DMS 273 treated with DMSO at 0.1 percent for 48 hours (cell line): ENCODE measurements at regions not wholly inside any gene's neighbourhood (a gene's known extent, or its start where the extent isn't known, plus 50 kb on each side); places are given as distances from the start of the nearest gene placed in this dataset.

Experiments used
- DNase-seq: peaks from one replicate; lab custom pipeline; 2025; lab: John Stamatoyannopoulos, UW

DNA sequence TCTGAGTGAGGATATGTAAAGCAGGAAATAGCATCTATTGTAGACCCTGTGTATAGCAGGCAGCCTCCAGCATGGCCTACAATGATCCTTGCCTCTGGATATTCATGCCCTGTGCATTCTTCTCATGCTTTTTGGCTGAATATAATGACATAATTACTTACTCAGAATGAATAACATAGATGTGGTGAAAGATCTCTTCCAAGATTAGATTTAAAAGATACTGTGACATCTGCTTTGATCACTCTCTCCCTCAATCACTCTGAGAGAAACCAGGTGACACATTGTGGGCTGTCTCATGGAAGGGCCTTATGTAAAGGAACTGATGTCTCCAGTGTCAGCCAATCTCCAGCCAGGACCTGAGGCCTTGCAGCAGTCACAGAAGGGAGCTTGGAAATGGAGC is 376.7 kb downstream of the DNAH5 start:
- DNase-seq = no peak

- DNase-seq = no peak
Measured at GRCh38 chr5:13566871-13567339, 377.6 kb downstream of the DNAH5 start.

GRCh38 chr5:13558408-13558807 is 386.1 kb downstream of the DNAH5 start:
- no peak for DNase-seq

DNA sequence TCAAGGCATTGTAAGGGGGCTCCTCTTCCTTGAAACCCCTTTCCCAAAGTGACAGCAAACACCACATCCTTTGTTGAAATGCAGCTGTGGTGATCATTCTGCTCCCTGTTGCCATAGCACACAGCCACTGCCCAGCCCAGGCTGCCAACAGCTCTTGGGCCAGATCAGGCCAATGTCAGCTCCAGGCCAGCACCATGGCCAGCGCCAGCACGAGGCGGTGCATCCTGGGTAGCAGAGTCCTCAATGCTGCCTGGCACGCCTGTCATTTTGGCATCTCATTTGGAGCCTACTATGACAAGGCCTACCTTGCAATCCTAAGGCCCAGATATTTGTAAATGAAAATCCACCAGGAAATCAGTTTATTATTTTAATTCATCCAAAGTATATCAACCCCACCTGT is 390.6 kb downstream of the DNAH5 start:
- no peak for DNase-seq

DNA sequence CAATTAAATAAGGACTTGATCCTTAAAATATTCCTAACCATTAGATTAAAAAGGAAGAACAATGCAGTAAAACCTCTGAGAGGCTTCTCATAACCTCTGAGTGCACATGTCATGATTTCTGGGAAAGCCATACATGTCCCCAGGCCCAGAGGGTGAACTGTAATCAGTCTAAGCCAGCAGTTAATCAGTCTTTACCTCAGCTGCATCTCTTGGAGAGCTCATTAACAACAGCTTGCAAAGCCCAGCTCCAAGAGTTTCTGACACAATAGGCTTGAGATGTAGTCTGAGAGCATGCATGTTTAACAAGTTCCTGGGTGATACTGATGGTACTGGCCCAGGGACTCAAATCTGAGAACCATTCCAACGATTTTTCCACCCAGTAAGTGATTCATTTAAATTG is 392.1 kb downstream of the DNAH5 start:
- no peak for DNase-seq

DNA sequence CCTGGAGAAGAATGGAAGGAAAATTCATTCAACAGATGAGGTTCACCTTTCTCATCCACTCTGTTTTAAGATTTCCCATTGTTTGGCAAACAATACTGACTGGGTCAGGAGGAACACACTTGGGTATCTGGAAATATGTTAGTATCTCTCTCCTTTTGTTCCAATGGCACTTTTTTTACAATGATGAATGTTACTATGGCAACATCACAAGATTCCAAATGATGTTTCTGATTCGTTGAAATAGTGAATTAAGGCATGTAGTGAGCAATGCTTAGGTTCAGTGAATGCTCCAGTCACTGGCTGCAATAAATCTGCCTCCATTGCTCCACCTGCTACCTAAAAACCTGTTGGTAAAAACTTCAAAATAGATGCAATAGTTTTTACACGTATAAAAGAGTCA is 392.8 kb downstream of the DNAH5 start:
- no peak for DNase-seq

- DNase-seq = no peak
Measured at GRCh38 chr5:13540168-13540750, 404.2 kb downstream of the DNAH5 start.

- DNase-seq = no peak
Measured at GRCh38 chr5:13536933-13537332, 407.6 kb downstream of the DNAH5 start.

- no peak for DNase-seq
Measured at GRCh38 chr5:13533833-13534232, 410.7 kb downstream of the DNAH5 start.

- DNase-seq = no peak
Measured at GRCh38 chr5:13529300-13529699, 415.2 kb downstream of the DNAH5 start.

DNA sequence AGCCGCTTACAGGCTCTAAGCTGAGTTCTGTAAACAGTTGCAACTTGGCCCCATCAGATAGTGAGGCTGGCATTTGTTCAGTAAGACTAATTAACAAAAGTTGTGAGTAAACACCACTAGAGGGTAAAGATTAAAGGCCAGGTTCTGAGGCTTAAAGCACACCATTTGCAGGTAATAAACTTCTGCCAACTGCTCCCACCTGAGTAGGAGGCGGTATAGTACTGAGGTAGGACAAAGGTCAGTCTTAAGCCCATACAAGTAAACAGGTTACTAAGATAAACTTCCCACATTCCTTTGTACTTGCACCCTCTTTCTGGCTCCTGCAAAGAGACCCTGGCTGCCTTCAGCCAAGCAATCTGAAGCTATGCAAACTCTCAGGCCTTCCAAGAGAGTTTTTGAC is 419.6 kb downstream of the DNAH5 start:
- no peak for DNase-seq

- DNase-seq = no peak
Measured at GRCh38 chr5:13519131-13519530, 425.4 kb downstream of the DNAH5 start.

DNA sequence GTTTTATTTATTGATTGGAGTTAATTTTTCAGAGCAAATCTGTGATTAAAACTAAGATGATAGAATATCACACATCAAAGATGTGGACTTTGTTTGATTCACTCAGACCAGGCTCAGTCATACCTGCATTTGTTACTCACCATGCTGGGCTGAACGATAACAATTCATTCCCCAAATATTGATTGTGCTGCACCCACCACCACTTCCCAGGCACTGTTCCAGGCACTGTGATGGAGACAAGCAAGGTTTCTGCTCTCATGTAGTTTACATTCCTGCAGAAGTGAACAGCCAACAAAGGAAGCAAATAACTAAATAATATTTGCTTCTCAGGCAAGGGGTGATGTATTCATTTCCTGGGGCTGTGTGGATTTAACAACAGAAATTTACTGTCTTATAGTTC is 428.3 kb downstream of the DNAH5 start:
- DNase-seq = no peak

- no peak for DNase-seq
Measured at GRCh38 chr5:13511442-13511841, 433.0 kb downstream of the DNAH5 start.

DNA sequence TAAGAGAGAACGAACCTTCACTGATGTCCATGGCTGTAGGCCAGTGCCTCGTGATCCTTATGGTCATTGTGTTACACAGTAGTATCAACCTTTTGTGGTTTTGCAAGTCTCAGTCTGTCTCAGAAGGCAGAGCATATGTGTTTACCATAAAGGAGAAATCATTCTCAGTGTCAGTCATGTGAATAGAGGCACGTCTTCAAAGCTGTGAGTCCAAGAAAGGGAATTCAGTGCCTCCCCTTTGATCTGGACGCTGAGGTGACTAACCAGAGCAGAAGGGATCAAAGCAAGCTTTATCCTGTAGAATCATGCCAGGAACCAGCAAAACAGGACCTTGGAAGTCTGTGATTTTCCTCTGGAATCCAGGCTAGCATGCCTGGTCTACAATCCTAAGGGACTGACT is 433.9 kb downstream of the DNAH5 start:
- no peak for DNase-seq

GRCh38 chr5:13508559-13508958 is 435.9 kb downstream of the DNAH5 start:
- DNase-seq = no peak

DNA sequence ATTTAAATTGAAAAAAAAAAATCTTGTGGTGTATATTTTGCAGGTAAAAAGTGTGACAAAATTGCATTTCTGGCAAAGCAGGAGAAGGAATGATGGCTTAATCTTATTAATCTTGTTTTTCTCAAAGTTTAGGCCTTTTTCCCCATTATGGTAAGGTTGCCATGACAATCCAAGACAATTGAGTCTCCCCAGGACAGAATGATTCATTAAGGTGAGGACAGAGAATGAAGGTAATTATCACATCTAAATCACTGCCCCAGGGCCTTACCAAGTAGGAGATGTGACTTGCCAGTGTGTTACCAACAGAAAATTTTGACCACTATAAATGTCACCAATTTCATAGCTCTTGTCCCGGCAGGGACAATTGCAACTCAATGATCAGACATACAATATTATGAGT is 439.2 kb downstream of the DNAH5 start:
- DNase-seq = no peak

DNA sequence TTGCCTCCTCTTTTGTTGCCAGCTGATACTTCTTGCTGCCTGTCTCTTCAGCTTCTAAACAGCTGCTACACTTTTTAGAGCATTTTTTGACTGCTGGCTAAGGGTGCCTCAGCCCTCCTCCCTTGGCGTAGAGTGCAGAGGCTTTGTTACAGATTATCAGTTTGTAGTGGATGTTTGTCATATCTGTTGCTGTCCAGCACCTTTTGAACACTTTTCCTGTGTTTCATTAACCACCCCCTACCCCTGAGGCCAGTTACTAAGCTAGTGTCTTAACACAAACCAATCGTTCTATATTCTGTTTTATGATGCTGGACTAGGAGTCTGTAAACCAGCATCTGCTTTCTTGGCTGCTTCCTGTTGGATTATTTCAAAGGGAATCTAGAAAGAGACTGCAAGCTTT is 441.5 kb downstream of the DNAH5 start:
- no peak for DNase-seq

GRCh38 chr5:13501176-13501575 is 443.3 kb downstream of the DNAH5 start:
- no peak for DNase-seq

GRCh38 chr5:13498279-13498678 is 446.2 kb downstream of the DNAH5 start:
- no peak for DNase-seq

- no peak for DNase-seq
Measured at GRCh38 chr5:13488254-13488931, 456.1 kb downstream of the DNAH5 start.

- DNase-seq = no peak
Measured at GRCh38 chr5:13480834-13481233, 463.7 kb downstream of the DNAH5 start.

- DNase-seq = peak; percentile 3
Measured at GRCh38 chr5:13478831-13479465, 465.5 kb downstream of the DNAH5 start.
